HepG2 (cell line): ENCODE measurements at regions not wholly inside any gene's neighbourhood (a gene's known extent, or its start where the extent isn't known, plus 50 kb on each side); places are given as distances from the start of the nearest gene placed in this dataset.

Source experiments
- FOXC1 ChIP-seq: sonication (generic); formaldehyde crosslinking; IDR thresholded peaks from 2 replicates; pipeline ENCODE4 v1.8.0; 2022; ENCODE audit warnings: mild to moderate bottlenecking, missing genetic modification reagents, borderline replicate concordance
- FOXM1 ChIP-seq: sonication (generic); formaldehyde crosslinking; IDR thresholded peaks from 2 replicates; pipeline ENCODE4 v1.5.0; 2020; ENCODE audit warnings: missing genetic modification reagents
- NFIC ChIP-seq: IDR thresholded peaks from 2 replicates; pipeline ENCODE4 v1.6.1; 2012; ENCODE audit warnings: mild to moderate bottlenecking, low read length, inconsistent platforms
- NFYC ChIP-seq: IDR thresholded peaks from 2 replicates; pipeline ENCODE4 v1.6.1; 2016; ENCODE audit warnings: missing genetic modification reagents, missing compliant biosample characterization
- PCBP2 ChIP-seq: fragments of 200-400 bp; formaldehyde crosslinking; optimal IDR thresholded peaks from 2 replicates; pipeline ENCODE3; 2018; ENCODE audit warnings: low read length, low read depth; ENCODE audit not compliant: poor library complexity, severe bottlenecking
- ZFAT ChIP-seq: sonication (generic); formaldehyde crosslinking; conservative IDR thresholded peaks from 2 replicates; pipeline ENCODE4 v1.8.1; 2023; ENCODE audit warnings: missing genetic modification reagents, inconsistent platforms
- ZFP36L2 ChIP-seq: sonication (generic); formaldehyde crosslinking; IDR thresholded peaks from 2 replicates; pipeline ENCODE4 v1.4.0; 2020; ENCODE audit warnings: missing genetic modification reagents
- ZMAT3 ChIP-seq: sonication (generic); formaldehyde crosslinking; conservative IDR thresholded peaks from 2 replicates; pipeline ENCODE4 v1.7.0; 2021; ENCODE audit warnings: missing genetic modification reagents
- ZNF10 ChIP-seq: sonication (generic); formaldehyde crosslinking; IDR thresholded peaks from 2 replicates; pipeline ENCODE4 v1.4.0; 2020; ENCODE audit warnings: mild to moderate bottlenecking, low read depth, missing genetic modification reagents, borderline replicate concordance
- ZNF292 ChIP-seq: sonication (generic); formaldehyde crosslinking; IDR thresholded peaks from 2 replicates; pipeline ENCODE4 v1.8.1; 2022; ENCODE audit warnings: mild to moderate bottlenecking, low read depth, missing genetic modification reagents, borderline replicate concordance
- ZNF326 ChIP-seq: sonication (generic); formaldehyde crosslinking; IDR thresholded peaks from 2 replicates; pipeline ENCODE4 v1.4.0; 2020; ENCODE audit warnings: missing genetic modification reagents, borderline replicate concordance
- ZNF333 ChIP-seq: sonication (generic); formaldehyde crosslinking; IDR thresholded peaks from 2 replicates; pipeline ENCODE4 v1.4.0; 2020; ENCODE audit warnings: mild to moderate bottlenecking, missing genetic modification reagents, borderline replicate concordance
- ZNF430 ChIP-seq: sonication (generic); formaldehyde crosslinking; IDR thresholded peaks from 2 replicates; pipeline ENCODE4 v1.9.0; 2021; ENCODE audit warnings: mild to moderate bottlenecking, missing genetic modification reagents
- ZNF841 ChIP-seq: sonication (generic); formaldehyde crosslinking; IDR thresholded peaks from 2 replicates; pipeline ENCODE4 v1.8.1; 2023; ENCODE audit warnings: missing genetic modification reagents, borderline replicate concordance
- TF ChIP-seq, protein P1 (sequence below): sonication (generic); formaldehyde crosslinking; IDR thresholded peaks from 2 replicates; pipeline ENCODE4 v1.8.0; 2022; ENCODE audit warnings: missing genetic modification reagents, low read depth, mild to moderate bottlenecking, borderline replicate concordance
- TF ChIP-seq, protein P2 (sequence below): sonication (generic); formaldehyde crosslinking; IDR thresholded peaks from 2 replicates; pipeline ENCODE4 v1.5.1; 2020; ENCODE audit warnings: mild to moderate bottlenecking, missing genetic modification reagents
- TF ChIP-seq, protein P3 (sequence below): sonication (generic); formaldehyde crosslinking; IDR thresholded peaks from 2 replicates; pipeline ENCODE4 v1.4.0; 2020; ENCODE audit warnings: missing genetic modification reagents
- TF ChIP-seq, protein P4 (sequence below): sonication (generic); formaldehyde crosslinking; IDR thresholded peaks from 2 replicates; pipeline ENCODE4 v1.5.0; 2020; ENCODE audit warnings: missing genetic modification reagents, mild to moderate bottlenecking, borderline replicate concordance
- TF ChIP-seq, protein P5 (sequence below): sonication (generic); formaldehyde crosslinking; IDR thresholded peaks from 2 replicates; pipeline ENCODE4 v1.4.0; 2020; ENCODE audit warnings: missing genetic modification reagents
- TF ChIP-seq, protein P6 (sequence below): sonication (generic); formaldehyde crosslinking; IDR thresholded peaks from 2 replicates; pipeline ENCODE4 v1.8.0; 2022; ENCODE audit warnings: mild to moderate bottlenecking, missing genetic modification reagents

DNA sequence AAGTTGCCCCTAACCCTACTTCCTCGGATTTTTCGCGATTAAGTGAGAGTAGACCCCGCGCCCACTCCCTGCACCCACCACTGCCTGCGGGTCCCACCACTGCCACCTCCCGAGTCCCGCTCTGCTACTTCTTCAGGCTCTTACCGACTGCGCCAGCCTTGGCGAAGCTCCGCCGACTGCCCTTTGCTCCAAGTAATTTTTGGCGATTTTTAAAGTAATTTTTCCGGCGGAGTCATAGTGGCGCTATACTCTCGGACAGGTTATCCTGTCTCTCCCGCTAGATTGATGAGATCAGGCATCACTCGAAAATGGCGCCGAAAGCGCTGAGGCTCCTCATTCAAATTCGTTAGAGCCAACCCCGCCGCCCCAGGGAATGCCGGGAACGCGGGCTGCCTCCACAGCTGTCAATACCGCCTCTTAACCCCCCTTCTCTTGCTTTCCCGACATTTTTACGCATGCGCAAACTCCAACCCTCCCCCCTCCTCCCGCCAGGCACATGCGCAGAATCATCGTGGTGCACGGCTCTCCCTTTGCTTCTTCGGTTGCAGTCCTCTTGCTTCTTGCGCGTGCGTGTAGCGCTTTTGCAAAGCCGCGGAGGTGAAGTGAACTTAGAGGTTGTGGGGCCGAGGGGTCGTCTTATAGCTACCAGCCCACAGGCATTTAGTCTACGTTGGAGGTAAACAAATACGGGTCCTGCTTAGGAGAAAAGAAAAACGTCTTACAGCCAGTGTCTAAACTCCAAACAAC, 66.6 kb downstream of the KCNRG start (continued):
- TF ChIP-seq, protein P1, sequence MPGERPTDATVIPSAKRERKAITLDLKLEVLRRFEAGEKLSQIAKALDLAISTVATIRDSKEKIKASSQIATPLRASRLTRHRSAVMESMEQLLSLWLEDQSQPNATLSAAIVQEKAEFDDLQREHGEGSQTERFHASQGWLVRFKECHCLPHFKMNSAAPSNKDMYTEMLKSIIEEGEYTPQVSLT (CRISPR knock-in tag) = no peak
- TF ChIP-seq ZFP36L2 (CRISPR knock-in tag) (no peak), ZNF292 (no peak), FOXC1 (CRISPR knock-in tag) (peak; percentile 57; the same call in 1 of the 2 replicates), PCBP2 (no peak), ZNF841 (CRISPR knock-in tag) (no peak), NFYC (CRISPR knock-in tag) (peak; percentile 24; the same call in 1 of the 2 replicates), NFIC (no peak), ZNF10 (CRISPR knock-in tag) (no peak), FOXM1 (CRISPR knock-in tag) (no peak), ZNF333 (CRISPR knock-in tag) (0 out of 2 replicates have a peak, but pooled peaks have one; percentile 32), ZFAT (CRISPR knock-in tag) (no peak), ZNF326 (CRISPR knock-in tag) (no peak), ZNF430 (CRISPR knock-in tag) (peak; percentile 75; the same call in 1 of the 2 replicates), ZMAT3 (CRISPR knock-in tag) (no peak)
- TF ChIP-seq, protein P2, sequence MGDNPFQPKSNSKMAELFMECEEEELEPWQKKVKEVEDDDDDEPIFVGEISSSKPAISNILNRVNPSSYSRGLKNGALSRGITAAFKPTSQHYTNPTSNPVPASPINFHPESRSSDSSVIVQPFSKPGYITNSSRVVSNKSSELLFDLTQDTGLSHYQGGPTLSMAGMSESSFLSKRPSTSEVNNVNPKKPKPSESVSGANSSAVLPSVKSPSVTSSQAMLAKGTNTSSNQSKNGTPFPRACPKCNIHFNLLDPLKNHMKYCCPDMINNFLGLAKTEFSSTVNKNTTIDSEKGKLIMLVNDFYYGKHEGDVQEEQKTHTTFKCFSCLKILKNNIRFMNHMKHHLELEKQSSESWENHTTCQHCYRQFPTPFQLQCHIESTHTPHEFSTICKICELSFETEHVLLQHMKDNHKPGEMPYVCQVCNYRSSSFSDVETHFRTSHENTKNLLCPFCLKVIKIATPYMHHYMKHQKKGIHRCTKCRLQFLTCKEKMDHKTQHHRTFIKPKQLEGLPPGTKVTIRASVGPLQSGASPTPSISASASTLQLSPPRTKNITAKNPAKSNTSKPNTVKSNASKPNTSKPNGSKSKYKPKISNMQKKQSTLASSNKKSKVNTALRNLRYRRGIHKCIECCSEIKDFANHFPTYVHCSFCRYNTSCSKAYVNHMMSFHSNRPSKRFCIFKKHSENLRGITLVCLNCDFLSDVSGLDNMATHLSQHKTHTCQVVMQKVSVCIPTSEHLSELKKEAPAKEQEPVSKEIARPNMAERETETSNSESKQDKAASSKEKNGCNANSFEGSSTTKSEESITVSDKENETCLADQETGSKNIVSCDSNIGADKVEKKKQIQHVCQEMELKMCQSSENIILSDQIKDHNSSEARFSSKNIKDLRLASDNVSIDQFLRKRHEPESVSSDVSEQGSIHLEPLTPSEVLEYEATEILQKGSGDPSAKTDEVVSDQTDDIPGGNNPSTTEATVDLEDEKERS (CRISPR knock-in tag) = no peak
- TF ChIP-seq, protein P3, sequence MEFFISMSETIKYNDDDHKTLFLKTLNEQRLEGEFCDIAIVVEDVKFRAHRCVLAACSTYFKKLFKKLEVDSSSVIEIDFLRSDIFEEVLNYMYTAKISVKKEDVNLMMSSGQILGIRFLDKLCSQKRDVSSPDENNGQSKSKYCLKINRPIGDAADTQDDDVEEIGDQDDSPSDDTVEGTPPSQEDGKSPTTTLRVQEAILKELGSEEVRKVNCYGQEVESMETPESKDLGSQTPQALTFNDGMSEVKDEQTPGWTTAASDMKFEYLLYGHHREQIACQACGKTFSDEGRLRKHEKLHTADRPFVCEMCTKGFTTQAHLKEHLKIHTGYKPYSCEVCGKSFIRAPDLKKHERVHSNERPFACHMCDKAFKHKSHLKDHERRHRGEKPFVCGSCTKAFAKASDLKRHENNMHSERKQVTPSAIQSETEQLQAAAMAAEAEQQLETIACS (CRISPR knock-in tag) = no peak
- TF ChIP-seq, protein P4, sequence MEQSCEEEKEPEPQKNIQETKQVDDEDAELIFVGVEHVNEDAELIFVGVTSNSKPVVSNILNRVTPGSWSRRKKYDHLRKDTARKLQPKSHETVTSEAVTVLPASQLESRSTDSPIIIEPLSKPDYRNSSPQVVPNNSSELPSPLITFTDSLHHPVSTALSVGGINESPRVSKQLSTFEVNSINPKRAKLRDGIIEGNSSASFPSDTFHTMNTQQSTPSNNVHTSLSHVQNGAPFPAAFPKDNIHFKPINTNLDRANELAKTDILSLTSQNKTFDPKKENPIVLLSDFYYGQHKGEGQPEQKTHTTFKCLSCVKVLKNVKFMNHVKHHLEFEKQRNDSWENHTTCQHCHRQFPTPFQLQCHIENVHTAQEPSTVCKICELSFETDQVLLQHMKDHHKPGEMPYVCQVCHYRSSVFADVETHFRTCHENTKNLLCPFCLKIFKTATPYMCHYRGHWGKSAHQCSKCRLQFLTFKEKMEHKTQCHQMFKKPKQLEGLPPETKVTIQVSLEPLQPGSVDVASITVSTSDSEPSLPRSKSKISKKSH (CRISPR knock-in tag) = peak; percentile 33; the same call in 1 of the 2 replicates
- TF ChIP-seq, protein P5, sequence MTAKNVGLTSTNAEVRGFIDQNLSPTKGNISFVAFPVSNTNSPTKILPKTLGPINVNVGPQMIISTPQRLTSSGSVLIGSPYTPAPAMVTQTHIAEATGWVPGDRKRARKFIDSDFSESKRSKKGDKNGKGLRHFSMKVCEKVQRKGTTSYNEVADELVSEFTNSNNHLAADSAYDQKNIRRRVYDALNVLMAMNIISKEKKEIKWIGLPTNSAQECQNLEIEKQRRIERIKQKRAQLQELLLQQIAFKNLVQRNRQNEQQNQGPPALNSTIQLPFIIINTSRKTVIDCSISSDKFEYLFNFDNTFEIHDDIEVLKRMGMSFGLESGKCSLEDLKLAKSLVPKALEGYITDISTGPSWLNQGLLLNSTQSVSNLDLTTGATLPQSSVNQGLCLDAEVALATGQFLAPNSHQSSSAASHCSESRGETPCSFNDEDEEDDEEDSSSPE = peak; percentile 97
- TF ChIP-seq, protein P6, sequence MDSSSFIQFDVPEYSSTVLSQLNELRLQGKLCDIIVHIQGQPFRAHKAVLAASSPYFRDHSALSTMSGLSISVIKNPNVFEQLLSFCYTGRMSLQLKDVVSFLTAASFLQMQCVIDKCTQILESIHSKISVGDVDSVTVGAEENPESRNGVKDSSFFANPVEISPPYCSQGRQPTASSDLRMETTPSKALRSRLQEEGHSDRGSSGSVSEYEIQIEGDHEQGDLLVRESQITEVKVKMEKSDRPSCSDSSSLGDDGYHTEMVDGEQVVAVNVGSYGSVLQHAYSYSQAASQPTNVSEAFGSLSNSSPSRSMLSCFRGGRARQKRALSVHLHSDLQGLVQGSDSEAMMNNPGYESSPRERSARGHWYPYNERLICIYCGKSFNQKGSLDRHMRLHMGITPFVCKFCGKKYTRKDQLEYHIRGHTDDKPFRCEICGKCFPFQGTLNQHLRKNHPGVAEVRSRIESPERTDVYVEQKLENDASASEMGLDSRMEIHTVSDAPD (CRISPR knock-in tag) = 0 out of 2 replicates have a peak, but pooled peaks have one; percentile 26
